Ishikawa (cell line): ENCODE measurements at regions not wholly inside any gene's neighbourhood (a gene's known extent, or its start where the extent isn't known, plus 50 kb on each side); places are given as distances from the start of the nearest gene placed in this dataset.

ENCODE experiments used
- CEBPB ChIP-seq: IDR thresholded peaks from 2 replicates; pipeline ENCODE4 v1.6.1; 2012
- CREB1 ChIP-seq: IDR thresholded peaks from 2 replicates; pipeline ENCODE4 v1.6.1; 2012; ENCODE audit warnings: low read depth
- EGR1 ChIP-seq: IDR thresholded peaks from 2 replicates; pipeline ENCODE4 v1.6.1; 2012
- EP300 ChIP-seq: IDR thresholded peaks from 2 replicates; pipeline ENCODE4 v1.6.1; 2012; ENCODE audit warnings: borderline replicate concordance
- FOXM1 ChIP-seq: IDR thresholded peaks from 2 replicates; pipeline ENCODE4 v1.6.1; 2012; ENCODE audit warnings: low read depth, borderline replicate concordance
- NFIC ChIP-seq: IDR thresholded peaks from 2 replicates; pipeline ENCODE4 v1.6.1; 2012
- RAD21 ChIP-seq: IDR thresholded peaks from 2 replicates; pipeline ENCODE4 v1.6.1; 2012; ENCODE audit warnings: low read depth
- REST ChIP-seq: IDR thresholded peaks from 2 replicates; pipeline ENCODE4 v1.6.1; 2012; ENCODE audit warnings: low read depth, mild to moderate bottlenecking
- TAF1 ChIP-seq: IDR thresholded peaks from 2 replicates; pipeline ENCODE4 v1.6.1; 2012; ENCODE audit warnings: low read depth, mild to moderate bottlenecking
- TCF12 ChIP-seq: IDR thresholded peaks from 2 replicates; pipeline ENCODE4 v1.6.1; 2012; ENCODE audit warnings: low read depth
- TEAD4 ChIP-seq: IDR thresholded peaks from 2 replicates; pipeline ENCODE4 v1.6.1; 2012
- YY1 ChIP-seq: IDR thresholded peaks from 2 replicates; pipeline ENCODE4 v1.6.1; 2012; ENCODE audit warnings: low read depth
- ZBTB7A ChIP-seq: IDR thresholded peaks from 2 replicates; pipeline ENCODE4 v1.6.1; 2012; ENCODE audit warnings: low read depth
- TF ChIP-seq, protein P1 (sequence below): IDR thresholded peaks from 2 replicates; pipeline ENCODE4 v1.6.1; 2012
- TF ChIP-seq, protein P2 (sequence below): IDR thresholded peaks from 2 replicates; pipeline ENCODE4 v1.6.1; 2012

GRCh38 chr22:48984639-48985038, 843.0 kb downstream of the BRD1 start:
- no peak for TF ChIP-seq CEBPB

DNA sequence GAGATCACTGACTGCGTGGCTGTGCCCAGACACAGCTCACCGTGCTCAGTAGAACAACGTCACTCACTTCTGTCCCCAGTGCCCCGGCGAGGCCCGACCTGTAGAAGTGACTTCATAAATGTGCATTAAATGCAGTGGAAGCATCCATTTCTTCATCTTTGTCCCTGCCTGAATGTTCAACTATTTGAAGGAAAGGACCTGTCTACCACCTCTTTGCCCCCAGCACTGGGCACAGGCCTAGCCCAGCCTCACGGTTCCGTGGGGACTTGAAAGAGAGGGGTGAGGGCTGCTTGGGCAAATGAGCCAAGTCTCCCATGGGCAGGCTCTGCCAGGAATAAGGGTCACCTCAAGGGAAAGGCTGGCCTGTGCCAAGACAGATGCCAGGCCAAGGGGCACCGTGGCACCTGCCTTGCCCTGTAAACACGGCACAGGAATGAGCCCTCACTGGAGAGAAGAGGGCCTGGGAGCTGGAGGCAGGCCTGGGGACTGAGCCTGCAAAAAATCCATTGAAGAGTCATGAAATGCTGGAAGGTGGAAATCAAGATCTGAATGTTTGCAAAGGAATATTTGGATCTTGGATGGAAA, 845.3 kb downstream of the BRD1 start:
- no peak for TF ChIP-seq EP300
- TF ChIP-seq TAF1, result no peak
- no peak for TF ChIP-seq CREB1

GRCh38 chr22:48981371-48982061, 846.2 kb downstream of the BRD1 start:
- TF ChIP-seq RAD21, result no peak
- no peak for TF ChIP-seq TCF12
- no peak for TF ChIP-seq TAF1

- no peak for TF ChIP-seq EGR1
- no peak for TF ChIP-seq TEAD4
- TF ChIP-seq YY1, result no peak
- TF ChIP-seq EP300, result no peak
- no peak for TF ChIP-seq RAD21
- no peak for TF ChIP-seq ZBTB7A
- no peak for TF ChIP-seq TCF12
- TF ChIP-seq REST, result no peak
- TF ChIP-seq NFIC, result no peak
Measured at GRCh38 chr22:48980918-48981317, 846.8 kb downstream of the BRD1 start.

- TF ChIP-seq CEBPB, result no peak
- TF ChIP-seq CREB1, result no peak
- TF ChIP-seq RAD21, result no peak
- no peak for TF ChIP-seq TAF1
- TF ChIP-seq NFIC, result no peak
- no peak for TF ChIP-seq ZBTB7A
- TF ChIP-seq YY1, result no peak
- TF ChIP-seq FOXM1, result no peak
Measured at GRCh38 chr22:48980409-48980808, 847.3 kb downstream of the BRD1 start.

- TF ChIP-seq CREB1 (no peak), EGR1 (no peak), ZBTB7A (no peak), FOXM1 (no peak), TCF12 (no peak)
Measured at GRCh38 chr22:48979482-48979881, 848.2 kb downstream of the BRD1 start.

DNA sequence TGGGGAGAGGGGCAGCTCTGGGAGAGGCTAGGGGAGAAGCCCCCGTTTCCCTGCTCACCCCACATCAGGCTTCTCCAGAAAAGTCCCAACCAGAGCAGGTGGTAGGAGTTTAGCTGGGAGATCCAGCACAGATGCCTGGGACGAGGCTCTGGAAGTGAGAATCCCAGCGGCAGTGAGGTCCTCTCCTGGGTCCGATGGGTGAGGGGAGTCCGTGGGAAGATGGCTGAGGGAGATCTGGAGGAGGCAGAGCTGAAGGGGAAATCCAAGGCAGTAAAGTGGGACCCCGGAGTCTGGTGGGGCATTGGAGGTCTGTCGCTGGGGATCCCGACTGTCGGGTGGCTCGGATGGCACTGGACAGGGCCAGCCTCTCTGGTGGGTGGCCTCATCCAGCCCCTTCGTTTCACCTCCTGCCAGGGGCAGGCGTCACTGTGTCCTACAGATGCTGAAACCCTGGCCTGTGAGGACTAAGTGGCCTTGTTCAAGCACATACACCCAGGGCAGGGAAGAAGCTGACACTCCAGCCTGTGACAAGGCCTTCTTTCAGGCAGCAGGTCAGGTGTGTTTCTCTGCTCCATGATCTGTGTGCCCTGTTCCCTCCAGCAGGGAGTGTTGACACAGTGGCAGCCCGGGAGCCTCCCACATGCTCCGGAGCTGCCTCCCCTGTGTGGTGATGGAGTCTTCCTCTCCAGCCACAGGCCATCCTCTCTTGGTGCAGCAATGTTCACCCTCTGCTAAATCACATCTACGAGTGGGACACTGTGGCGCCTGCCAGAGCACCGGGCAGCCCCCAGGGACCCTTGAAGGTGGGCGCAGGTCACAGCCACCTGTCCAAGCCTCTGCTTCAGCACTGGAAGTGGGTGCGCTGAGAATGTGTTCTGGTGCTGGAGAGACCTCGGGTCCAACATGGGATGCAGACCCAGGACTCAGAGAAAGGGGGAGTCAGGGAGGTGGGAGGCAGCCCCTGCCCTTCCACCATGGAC, 850.8 kb downstream of the BRD1 start:
- TF ChIP-seq CEBPB, result no peak
- no peak for TF ChIP-seq RAD21
- no peak for TF ChIP-seq TEAD4
- TF ChIP-seq REST, result no peak
- TF ChIP-seq YY1, result no peak
- no peak for TF ChIP-seq TCF12
- TF ChIP-seq EGR1, result no peak
- TF ChIP-seq NFIC, result no peak
- TF ChIP-seq, protein P1, sequence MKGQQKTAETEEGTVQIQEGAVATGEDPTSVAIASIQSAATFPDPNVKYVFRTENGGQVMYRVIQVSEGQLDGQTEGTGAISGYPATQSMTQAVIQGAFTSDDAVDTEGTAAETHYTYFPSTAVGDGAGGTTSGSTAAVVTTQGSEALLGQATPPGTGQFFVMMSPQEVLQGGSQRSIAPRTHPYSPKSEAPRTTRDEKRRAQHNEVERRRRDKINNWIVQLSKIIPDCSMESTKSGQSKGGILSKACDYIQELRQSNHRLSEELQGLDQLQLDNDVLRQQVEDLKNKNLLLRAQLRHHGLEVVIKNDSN, result no peak
- TF ChIP-seq FOXM1, result no peak
- TF ChIP-seq TAF1, result no peak
- no peak for TF ChIP-seq EP300
- TF ChIP-seq CREB1, result no peak
- no peak for TF ChIP-seq ZBTB7A
- TF ChIP-seq, protein P2, sequence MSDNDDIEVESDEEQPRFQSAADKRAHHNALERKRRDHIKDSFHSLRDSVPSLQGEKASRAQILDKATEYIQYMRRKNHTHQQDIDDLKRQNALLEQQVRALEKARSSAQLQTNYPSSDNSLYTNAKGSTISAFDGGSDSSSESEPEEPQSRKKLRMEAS, result no peak
